GM12874 (cell line): ENCODE measurements at regions not wholly inside any gene's neighbourhood (a gene's known extent, or its start where the extent isn't known, plus 50 kb on each side); places are given as distances from the start of the nearest gene placed in this dataset.

Experiments
- CTCF ChIP-seq: IDR thresholded peaks from 2 replicates; pipeline ENCODE4 v1.5.1; 2011; ENCODE audit warnings: low read depth, mild to moderate bottlenecking, control low read depth, low read length, moderate library complexity; ENCODE audit not compliant: insufficient read depth

GRCh38 chr11:90363739-90364138, 140.9 kb upstream of the CHORDC1 start:
- TF ChIP-seq CTCF, result no peak

GRCh38 chr11:90355200-90355599, 132.4 kb upstream of the CHORDC1 start:
- no peak for TF ChIP-seq CTCF

- TF ChIP-seq CTCF, result no peak
These were observed 126.9 kb upstream of the CHORDC1 start for GRCh38 chr11:90349731-90350130.

GRCh38 chr11:90344546-90344945, 121.7 kb upstream of the CHORDC1 start:
- no peak for TF ChIP-seq CTCF

- no peak for TF ChIP-seq CTCF
These were observed 120.8 kb upstream of the CHORDC1 start for GRCh38 chr11:90343673-90344072.

- no peak for TF ChIP-seq CTCF
These were observed 119.1 kb upstream of the CHORDC1 start for GRCh38 chr11:90341986-90342385.

GRCh38 chr11:90332415-90332814, 109.6 kb upstream of the CHORDC1 start:
- no peak for TF ChIP-seq CTCF

GRCh38 chr11:90330632-90331031, 107.8 kb upstream of the CHORDC1 start:
- no peak for TF ChIP-seq CTCF
